Adrenal gland (tissue), 9 donors: ENCODE measurements at regions not wholly inside any gene's neighbourhood (a gene's known extent, or its start where the extent isn't known, plus 50 kb on each side); places are given as distances from the start of the nearest gene placed in this dataset.

Experiments
- DNase-seq, 7 donors: peaks; one replicate each; pipeline ENCODE4 v3.0.0-alpha.2; 2019 to 2020
- H3K27ac ChIP-seq, 5 donors: fragments of 200-600 bp; sonication (generic) in 4 of 5; 1 replicate in 3 of 5; 2 replicates in 2 of 5; pipeline versions ENCODE4 v1.5.1 to v1.8.0; 2016 to 2020; ENCODE audit warnings: mild to moderate bottlenecking in 1 of 5
- H3K27me3 ChIP-seq: fragments of 200-600 bp; 2 replicates; pipeline ENCODE4 v1.8.0; 2021
- H3K36me3 ChIP-seq, 2 donors: fragments of 200-600 bp; replicated peaks in 1 of 2; 1 replicate in 1 of 2; 2 replicates in 1 of 2; pipeline versions ENCODE4 v1.5.1 to v1.8.0; 2018 to 2022
- H3K4me1 ChIP-seq, 2 donors: fragments of 200-600 bp; replicated peaks in 1 of 2; 1 replicate in 1 of 2; 2 replicates in 1 of 2; pipeline versions ENCODE4 v1.5.1 to v1.8.0; 2018 to 2021
- H3K4me3 ChIP-seq, 4 donors: fragments of 200-600 bp; sonication (generic) in 3 of 4; one replicate each; pipeline ENCODE4 v1.5.1; 2016 to 2018
- H3K9me3 ChIP-seq, 3 donors: fragments of 200-600 bp; sonication (generic) in 1 of 3; replicated peaks in 1 of 3; 1 replicate in 2 of 3; 2 replicates in 1 of 3; pipeline versions ENCODE4 v1.5.1 to v1.8.0; 2016 to 2021
- POLR2A ChIP-seq, 2 donors: fragments of 450-650 bp; IDR thresholded peaks; one replicate each; pipeline ENCODE4 v1.6.1; 2017; ENCODE audit warnings: antibody characterized with exemption in 2 of 2, mild to moderate bottlenecking in 2 of 2, moderate library complexity in 1 of 2
- WGBS, 4 donors: extraction: QIAGEN DNeasy Blood & Tissue Kit in 2 of 4; methylation state at CpG; one replicate each; pipeline versions ENCODE4 v1.1.5 to v1.1.7; 2013 to 2017; 5-methylcytosine and 5-hydroxymethylcytosine counted together
- intact Hi-C, 2 donors: fragments of 100-400 bp; cut with DNase I; formaldehyde crosslinking; loops; one replicate each; pipeline versions ENCODE4 v1.14.1 to v1.15.0; 2022 to 2023
- TF ChIP-seq, protein P1 (sequence below), 6 experiments: fragments of 450-650 bp in 4 of 6; fragments of 200-600 bp in 2 of 6; sonication (generic) in 1 of 6; IDR thresholded peaks; 1 replicate in 5 of 6; 2 replicates in 1 of 6; pipeline versions ENCODE4 v1.5.1 to v1.8.0; 2016 to 2021; ENCODE audit warnings: antibody characterized with exemption in 6 of 6, mild to moderate bottlenecking in 2 of 6, moderate library complexity in 1 of 6
- donor health status: healthy with polysubstance abuse.
- donor health status: Bipolar disorder and iron deficiency.
- donor health status: DM: yes; HTN: yes; CAD: no.
- donor health status: DM: no; HTN: no; CAD: no.
- donor health status: DM: no; HTN: no; CAD: no.

DNA sequence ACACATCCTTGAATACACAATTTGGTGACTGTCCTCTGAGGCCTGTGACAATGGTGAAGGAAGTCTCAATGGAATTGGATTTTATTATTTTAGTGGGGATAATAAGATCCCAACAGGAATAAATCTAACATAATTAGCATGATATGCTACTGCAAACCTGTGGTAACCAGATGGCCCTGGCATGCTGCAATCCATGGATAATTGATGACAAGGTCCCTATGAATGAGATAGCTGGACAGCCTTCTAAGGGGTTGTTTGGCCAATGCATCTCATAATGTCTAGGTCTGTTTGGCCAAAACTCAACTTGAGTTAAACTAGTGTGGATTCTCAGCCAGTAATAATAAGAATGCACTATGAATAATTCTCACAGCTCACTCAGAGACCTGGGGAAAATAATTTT lies 145.3 kb upstream of the GALNTL6 start:
- Histone ChIP-seq H3K27ac (no peak overlapping the region), H3K4me1 (no peaks in the 10 kb centered on the region), H3K4me3 (no peak overlapping the region), H3K27me3 (no peaks in the 10 kb centered on the region), H3K9me3 (no peaks in the 10 kb centered on the region), H3K36me3 (no peaks in the 10 kb centered on the region)
- intact Hi-C loops = no loop called here
- no peak for DNase-seq
- TF ChIP-seq, protein P1, sequence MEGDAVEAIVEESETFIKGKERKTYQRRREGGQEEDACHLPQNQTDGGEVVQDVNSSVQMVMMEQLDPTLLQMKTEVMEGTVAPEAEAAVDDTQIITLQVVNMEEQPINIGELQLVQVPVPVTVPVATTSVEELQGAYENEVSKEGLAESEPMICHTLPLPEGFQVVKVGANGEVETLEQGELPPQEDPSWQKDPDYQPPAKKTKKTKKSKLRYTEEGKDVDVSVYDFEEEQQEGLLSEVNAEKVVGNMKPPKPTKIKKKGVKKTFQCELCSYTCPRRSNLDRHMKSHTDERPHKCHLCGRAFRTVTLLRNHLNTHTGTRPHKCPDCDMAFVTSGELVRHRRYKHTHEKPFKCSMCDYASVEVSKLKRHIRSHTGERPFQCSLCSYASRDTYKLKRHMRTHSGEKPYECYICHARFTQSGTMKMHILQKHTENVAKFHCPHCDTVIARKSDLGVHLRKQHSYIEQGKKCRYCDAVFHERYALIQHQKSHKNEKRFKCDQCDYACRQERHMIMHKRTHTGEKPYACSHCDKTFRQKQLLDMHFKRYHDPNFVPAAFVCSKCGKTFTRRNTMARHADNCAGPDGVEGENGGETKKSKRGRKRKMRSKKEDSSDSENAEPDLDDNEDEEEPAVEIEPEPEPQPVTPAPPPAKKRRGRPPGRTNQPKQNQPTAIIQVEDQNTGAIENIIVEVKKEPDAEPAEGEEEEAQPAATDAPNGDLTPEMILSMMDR (IDR thresholded peaks at IDR 0.05) = no peak
- TF ChIP-seq POLR2A (IDR thresholded peaks at IDR 0.05) = no peak

DNA sequence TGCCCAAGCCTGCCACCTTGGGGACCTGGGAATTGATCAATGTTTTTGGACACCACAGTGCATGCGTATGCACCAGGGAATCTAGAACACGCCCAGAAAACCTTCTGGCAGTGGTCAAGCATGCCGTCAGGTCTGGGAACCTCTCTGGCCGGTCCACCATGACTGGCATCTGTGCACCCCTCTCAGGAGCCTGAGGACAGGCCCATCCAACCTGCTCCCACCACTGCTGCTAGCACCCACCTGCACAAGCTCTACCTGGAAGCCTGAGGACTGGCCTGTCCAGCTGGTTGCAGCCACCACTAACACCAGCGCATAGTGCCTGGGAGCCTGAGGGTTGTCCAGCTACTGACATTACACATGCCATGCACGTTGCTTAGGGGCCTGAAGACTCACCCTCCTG lies 162.1 kb upstream of the GALNTL6 start:
- Histone ChIP-seq H3K27me3 (no peaks in the 10 kb centered on the region), H3K9me3 (peaks cover 0 to 6% (median 0%) of the 10 kb centered on the region in 3 donors), H3K4me1 (no peaks in the 10 kb centered on the region), H3K36me3 (no peaks in the 10 kb centered on the region), H3K4me3 (no peak overlapping the region), H3K27ac (no peak overlapping the region)
- no peak for DNase-seq
- TF ChIP-seq, protein P1 (IDR thresholded peaks at IDR 0.05) = no peak
- TF ChIP-seq POLR2A (IDR thresholded peaks at IDR 0.05) = no peak
- intact Hi-C loops = no loop called here
- 50 to 84% (median 81%) methylated on average over 1 to 6 of the region's 6 CpGs; no CpG with 5 or more reads in 1 of the 4 donors for WGBS, 4 donors

DNA sequence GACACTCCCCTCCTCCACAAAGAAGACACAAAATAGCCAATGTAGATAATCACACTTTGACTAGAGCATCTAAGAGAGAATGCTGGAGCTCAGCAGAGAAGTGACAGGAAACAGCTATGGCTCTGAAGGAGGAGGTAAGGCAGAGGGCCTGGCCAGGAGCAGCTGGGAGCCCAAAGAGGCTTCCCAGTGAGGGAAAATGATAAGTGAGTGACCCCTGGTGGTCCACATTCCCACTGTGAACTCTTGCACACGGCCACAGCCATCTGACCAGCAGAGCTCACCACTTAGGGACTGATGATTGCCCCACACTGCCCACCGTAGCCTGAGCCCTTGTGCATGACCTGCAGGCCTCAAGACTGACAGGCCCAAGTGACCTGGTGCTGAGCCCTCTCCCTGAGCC lies 162.7 kb upstream of the GALNTL6 start:
- H3K4me3 ChIP-seq = no peak overlapping the region
- peaks cover 0 to 6% (median 0%) of the 10 kb centered on the region in 3 donors for H3K9me3 ChIP-seq
- H3K27ac ChIP-seq = no peak overlapping the region
- H3K4me1 ChIP-seq = no peaks in the 10 kb centered on the region
- TF ChIP-seq, protein P1 (IDR thresholded peaks at IDR 0.05) = no peak
- TF ChIP-seq POLR2A (IDR thresholded peaks at IDR 0.05) = no peak
- no peaks in the 10 kb centered on the region for H3K27me3 ChIP-seq
- H3K36me3 ChIP-seq = no peaks in the 10 kb centered on the region
- DNase-seq = no peak
- intact Hi-C loops = no loop called here
- 33 to 62% (median 45%) methylated on average over 1 to 2 of the region's 2 CpGs for WGBS, 4 donors

DNA sequence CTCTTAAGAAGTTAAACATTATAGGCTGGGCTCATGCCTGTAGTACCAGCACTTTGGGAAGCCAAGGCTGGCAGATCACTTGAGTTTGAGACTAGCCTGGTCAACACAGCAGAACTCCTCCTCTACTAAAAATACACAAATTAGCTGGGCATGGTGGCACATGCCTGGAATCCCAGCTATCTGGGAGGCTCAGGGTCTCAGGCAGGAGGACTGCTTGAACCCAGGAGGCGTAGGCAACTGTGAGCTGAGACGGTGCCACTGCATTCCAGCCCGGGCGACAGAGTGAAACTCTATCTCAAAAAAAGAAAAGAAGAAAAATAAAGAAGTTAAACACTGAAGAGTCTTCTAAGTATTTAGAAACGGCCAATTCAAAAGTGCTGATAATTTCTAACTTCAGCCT lies 164.3 kb upstream of the GALNTL6 start:
- Histone ChIP-seq H3K4me3 (no peak overlapping the region), H3K4me1 (no peaks in the 10 kb centered on the region), H3K9me3 (peaks cover 0 to 6% (median 0%) of the 10 kb centered on the region in 3 donors), H3K27ac (no peak overlapping the region), H3K27me3 (no peaks in the 10 kb centered on the region), H3K36me3 (no peaks in the 10 kb centered on the region)
- DNase-seq = no peak
- TF ChIP-seq, protein P1 (IDR thresholded peaks at IDR 0.05) = no peak
- no peak for TF ChIP-seq POLR2A (IDR thresholded peaks at IDR 0.05)
- 74 to 79% (median 76%) methylated on average over 5 of the region's 5 CpGs for WGBS, 4 donors
- intact Hi-C loops = no loop called here
